ENCODE measurements at regions not wholly inside any gene's neighbourhood (a gene's known extent, or its start where the extent isn't known, plus 50 kb on each side); places are given as distances from the start of the nearest gene placed in this dataset.
"Not testable (repeated sequence)": the region's sequence is repeated elsewhere in the genome, so short reads cannot be mapped to it uniquely, and the experiment has no call there.

- DNase-seq (ENCODE audit: low read depth in 2 of 3, low spot score in 2 of 3), result no peak
These were observed 452.4 kb upstream of the DDI1 start for GRCh38 chr11:103584021-103584420.

GRCh38 chr11:103584720-103585119 lies 451.7 kb upstream of the DDI1 start:
- no peak for DNase-seq (ENCODE audit: low read depth in 2 of 3, low spot score in 2 of 3)

GRCh38 chr11:103585401-103585800 lies 451.0 kb upstream of the DDI1 start:
- no peak for DNase-seq (ENCODE audit: low read depth in 2 of 3, low spot score in 2 of 3)

- no peak for DNase-seq (ENCODE audit: low read depth in 2 of 3, low spot score in 2 of 3)
These were observed 450.5 kb upstream of the DDI1 start for GRCh38 chr11:103585911-103586310.

- DNase-seq (ENCODE audit: low read depth in 2 of 3, low spot score in 2 of 3), result no peak
These were observed 449.7 kb upstream of the DDI1 start for GRCh38 chr11:103586756-103587155.

GRCh38 chr11:103587901-103588788 lies 448.3 kb upstream of the DDI1 start:
- no peak for DNase-seq (ENCODE audit: low read depth in 2 of 3, low spot score in 2 of 3)

GRCh38 chr11:103591554-103591953 lies 444.9 kb upstream of the DDI1 start:
- no peak for DNase-seq (ENCODE audit: low read depth in 2 of 3, low spot score in 2 of 3)

- DNase-seq (ENCODE audit: low read depth in 2 of 3, low spot score in 2 of 3), result no peak
These were observed 442.2 kb upstream of the DDI1 start for GRCh38 chr11:103594283-103594682.

GRCh38 chr11:103596315-103596714 lies 440.1 kb upstream of the DDI1 start:
- DNase-seq (ENCODE audit: low read depth in 2 of 3, low spot score in 2 of 3), result no peak

GRCh38 chr11:103601225-103601846 lies 435.1 kb upstream of the DDI1 start:
- DNase-seq (ENCODE audit: low read depth in 2 of 3, low spot score in 2 of 3), result peak in 2 of 3 donors; percentile 20 to 58

GRCh38 chr11:103602840-103603239 lies 433.6 kb upstream of the DDI1 start:
- DNase-seq (ENCODE audit: low read depth in 2 of 3, low spot score in 2 of 3), result no peak

GRCh38 chr11:103604310-103604709 lies 432.1 kb upstream of the DDI1 start:
- no peak for DNase-seq (ENCODE audit: low read depth in 2 of 3, low spot score in 2 of 3)

GRCh38 chr11:103608566-103608965 lies 427.9 kb upstream of the DDI1 start:
- no peak for DNase-seq (ENCODE audit: low read depth in 2 of 3, low spot score in 2 of 3)

- DNase-seq (ENCODE audit: low read depth in 2 of 3, low spot score in 2 of 3), result no peak
These were observed 427.0 kb upstream of the DDI1 start for GRCh38 chr11:103609117-103610066.

- no peak for DNase-seq (ENCODE audit: low read depth in 2 of 3, low spot score in 2 of 3)
These were observed 426.0 kb upstream of the DDI1 start for GRCh38 chr11:103610435-103610834.

- not testable (repeated sequence) for DNase-seq (ENCODE audit: low read depth in 2 of 3, low spot score in 2 of 3)
These were observed 424.7 kb upstream of the DDI1 start for GRCh38 chr11:103611526-103612260.

- DNase-seq (ENCODE audit: low read depth in 2 of 3, low spot score in 2 of 3), result not testable (repeated sequence)
These were observed 424.0 kb upstream of the DDI1 start for GRCh38 chr11:103612451-103612850.

- not testable (repeated sequence) for DNase-seq (ENCODE audit: low read depth in 2 of 3, low spot score in 2 of 3)
These were observed 419.9 kb upstream of the DDI1 start for GRCh38 chr11:103616586-103616985.

- DNase-seq (ENCODE audit: low read depth in 2 of 3, low spot score in 2 of 3), result no peak
These were observed 417.9 kb upstream of the DDI1 start for GRCh38 chr11:103618528-103618927.

GRCh38 chr11:103619480-103619879 lies 417.0 kb upstream of the DDI1 start:
- DNase-seq (ENCODE audit: low read depth in 2 of 3, low spot score in 2 of 3), result peak in 1 of 3 donors; percentile 4

All from hematopoietic multipotent progenitor cell (in vitro differentiated cells).